SIG-M5 treated with dmso at 0.1 percent for 504 hours (cell line): ENCODE measurements at regions not wholly inside any gene's neighbourhood (a gene's known extent, or its start where the extent isn't known, plus 50 kb on each side); places are given as distances from the start of the nearest gene placed in this dataset.

Experiments used
- DNase-seq: peaks from one replicate; lab custom pipeline; 2025; ENCODE audit not compliant: unreplicated experiment; lab: John Stamatoyannopoulos, UW

DNA sequence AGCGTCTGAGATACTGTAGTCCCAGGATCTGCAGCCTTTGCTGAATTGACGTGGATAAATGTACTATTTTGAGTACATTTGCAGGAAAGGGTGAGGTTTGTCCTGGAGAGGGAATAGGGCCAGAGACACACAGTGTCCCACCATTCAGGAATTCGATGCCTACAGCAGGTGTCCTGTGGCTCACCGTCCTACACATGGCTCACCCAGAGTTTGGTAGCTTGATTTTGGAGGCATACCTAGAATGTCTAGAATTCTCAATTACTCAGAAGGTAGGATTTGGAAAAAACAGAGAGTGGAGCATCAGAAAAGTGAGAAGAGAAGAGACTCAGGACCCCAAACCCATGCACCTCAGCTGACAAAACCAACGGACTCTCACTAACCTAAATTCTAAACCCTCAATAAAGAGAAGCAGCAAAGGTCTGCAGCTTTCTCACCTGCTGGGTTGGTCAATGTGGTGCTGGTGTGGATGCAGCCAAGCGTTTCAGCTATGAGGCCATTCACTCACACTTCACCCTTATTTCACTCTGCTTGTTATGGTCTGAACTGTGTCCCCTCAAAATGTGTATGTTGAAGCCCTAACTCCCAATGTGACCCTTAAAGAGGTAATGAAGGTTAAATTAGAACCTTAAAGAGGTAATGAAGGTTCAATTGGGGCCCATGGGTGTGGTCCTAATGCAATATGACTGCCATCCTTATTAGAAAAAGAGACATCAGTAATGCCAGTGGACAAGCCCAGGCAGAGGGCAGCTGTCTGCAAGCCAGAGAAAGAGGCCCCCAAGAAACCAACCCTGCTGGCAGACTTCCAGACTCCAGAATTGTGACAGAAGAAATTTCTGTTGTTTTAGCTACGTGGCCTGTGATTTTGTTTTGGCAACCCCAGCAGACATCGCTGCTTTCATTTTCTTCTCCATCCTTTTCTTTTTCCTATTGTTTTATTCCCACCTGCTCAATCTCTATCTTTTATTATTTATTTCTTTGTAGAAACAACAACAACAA lies 187.8 kb downstream of the SNX19 start:
- DNase-seq: no peak

GRCh38 chr11:130729193-130729592 lies 187.1 kb downstream of the SNX19 start:
- DNase-seq: no peak

DNA sequence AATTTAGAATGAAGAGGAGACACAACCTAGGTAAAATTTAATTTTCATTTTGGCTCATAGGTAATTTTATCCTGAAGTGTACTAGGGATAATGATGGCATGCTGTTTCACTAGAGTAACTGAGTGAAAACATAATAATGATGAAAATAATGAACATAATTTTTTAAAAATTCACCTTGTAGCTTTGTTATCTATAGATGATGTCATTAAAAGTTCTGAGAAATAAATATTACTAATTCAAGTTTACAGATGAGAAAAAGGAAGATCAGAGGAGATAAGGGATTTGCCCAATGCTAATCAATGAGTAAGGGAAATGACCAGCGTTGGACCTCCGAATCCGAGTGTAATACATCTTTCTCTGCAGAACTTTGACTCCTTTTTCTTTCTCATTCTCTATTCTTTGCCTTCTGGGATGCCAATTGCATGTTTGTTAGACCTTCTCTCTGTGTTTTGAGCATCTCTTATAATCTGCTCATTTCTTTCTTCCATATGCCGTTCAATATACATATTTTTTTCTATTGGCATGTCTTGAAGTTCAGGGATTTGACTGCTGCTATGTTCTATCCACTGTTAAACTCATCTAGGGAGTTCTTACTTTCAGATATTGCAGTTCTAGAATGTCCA lies 186.5 kb downstream of the SNX19 start:
- DNase-seq: no peak

DNA sequence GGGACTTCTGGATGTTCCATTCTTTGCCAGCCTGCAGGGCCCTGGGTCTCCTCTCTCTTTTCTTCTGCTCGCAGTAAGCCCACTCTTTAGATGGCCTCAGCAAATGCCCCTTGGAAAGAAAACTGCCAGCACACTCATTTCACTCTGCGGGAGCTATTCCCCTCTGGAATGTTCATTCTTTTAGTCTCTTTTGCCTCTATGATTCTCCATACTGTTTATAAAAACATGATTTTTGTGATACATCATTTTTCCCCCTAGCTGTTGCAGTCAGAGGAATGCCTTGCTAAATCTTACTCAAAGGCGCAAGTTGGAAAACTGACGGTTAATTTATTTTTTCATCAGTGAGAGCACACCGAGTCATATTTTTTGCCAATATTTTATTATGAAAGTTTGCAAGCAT lies 184.9 kb downstream of the SNX19 start:
- no peak for DNase-seq

GRCh38 chr11:130732476-130732875 lies 183.8 kb downstream of the SNX19 start:
- DNase-seq: no peak

- no peak for DNase-seq
Observed at GRCh38 chr11:130737041-130737830, 179.0 kb downstream of the SNX19 start.

GRCh38 chr11:130737866-130738431 lies 178.3 kb downstream of the SNX19 start:
- no peak for DNase-seq

GRCh38 chr11:130738611-130739010 lies 177.7 kb downstream of the SNX19 start:
- no peak for DNase-seq

DNA sequence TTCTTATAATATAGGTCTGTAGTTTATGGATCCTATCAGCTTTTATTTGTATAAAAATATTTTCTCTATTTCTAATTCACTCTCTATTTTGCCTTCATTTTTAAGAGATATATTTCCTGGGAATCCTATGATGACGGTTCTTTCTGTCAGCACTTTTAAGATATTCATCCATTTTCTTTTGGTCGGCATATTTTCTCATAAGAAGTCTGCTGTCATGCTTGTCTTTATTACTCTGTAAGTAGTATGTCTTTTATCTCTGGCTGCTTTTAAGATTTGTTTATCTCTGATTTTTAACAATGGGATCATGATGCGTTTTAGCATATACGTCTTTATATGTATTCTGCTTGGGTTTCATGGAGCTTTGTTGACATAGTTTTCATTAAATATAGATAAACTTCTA lies 175.5 kb downstream of the SNX19 start:
- no peak for DNase-seq

GRCh38 chr11:130744794-130745193 lies 171.5 kb downstream of the SNX19 start:
- DNase-seq: no peak

GRCh38 chr11:130749216-130749615 lies 167.1 kb downstream of the SNX19 start:
- no peak for DNase-seq

GRCh38 chr11:130760515-130761125 lies 155.7 kb downstream of the SNX19 start:
- no peak for DNase-seq

- DNase-seq: no peak
Observed at GRCh38 chr11:130761560-130762220, 154.6 kb downstream of the SNX19 start.

DNA sequence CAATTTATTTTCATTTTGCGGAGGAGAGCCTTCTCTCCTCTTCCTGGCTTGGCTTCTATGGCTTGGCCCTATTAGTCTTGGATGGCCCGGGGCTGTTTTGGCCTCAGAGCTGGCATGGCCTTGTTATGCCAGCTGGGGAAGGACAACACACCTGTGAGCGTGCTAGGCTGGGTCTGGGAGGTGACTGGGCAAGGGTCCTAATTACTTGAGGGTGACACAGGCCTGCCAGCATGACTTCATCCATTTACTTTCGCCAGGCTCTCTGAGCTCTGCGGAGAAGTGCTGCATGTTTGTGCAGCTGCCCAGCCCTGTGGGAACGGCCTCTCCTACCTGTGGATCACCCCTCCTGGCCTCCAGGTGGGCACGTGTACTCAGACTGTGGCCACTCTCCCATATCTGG lies 153.6 kb downstream of the SNX19 start:
- DNase-seq: no peak

DNA sequence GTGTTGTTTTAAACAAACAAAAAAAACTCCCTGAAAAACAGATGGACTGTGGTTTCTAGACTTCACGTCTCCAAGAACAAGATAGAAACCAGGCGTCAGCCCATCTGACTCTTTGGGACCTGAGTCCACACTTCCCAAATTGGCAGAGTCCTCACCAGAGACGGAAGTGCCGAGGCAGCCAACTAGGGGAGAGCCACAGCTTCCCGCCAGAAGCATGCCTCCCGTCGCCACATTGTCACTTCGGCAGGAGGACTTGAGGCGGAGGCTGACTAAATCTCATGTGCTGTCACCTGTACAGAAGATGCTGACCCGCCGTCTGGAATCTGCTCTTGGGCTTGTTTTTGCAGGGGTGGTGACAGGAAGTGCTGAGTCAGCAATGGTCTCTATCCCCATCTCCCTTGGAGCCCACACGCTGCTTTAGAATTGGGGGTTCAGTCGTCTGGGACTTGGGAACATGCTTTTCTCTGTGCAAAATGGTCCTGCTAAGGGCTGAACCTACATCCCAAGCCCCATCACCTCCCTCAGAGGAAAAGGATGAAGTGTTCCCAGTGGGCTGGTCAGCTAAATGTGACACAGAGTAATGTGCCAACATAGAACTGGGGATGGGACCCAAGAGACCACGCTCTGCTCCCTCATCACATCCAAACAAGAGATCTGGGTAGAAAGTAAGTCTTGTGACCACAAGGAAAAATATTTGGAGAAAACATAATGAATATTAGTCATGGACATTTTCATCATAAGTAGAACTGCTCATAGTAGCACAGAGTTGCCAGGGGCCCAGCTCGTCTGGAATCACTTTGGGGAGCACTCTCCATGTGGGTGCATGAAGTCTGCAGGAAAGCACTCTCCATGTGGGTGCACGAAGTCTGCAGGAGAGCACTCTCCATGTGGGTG lies 152.9 kb downstream of the SNX19 start:
- DNase-seq: no peak

DNA sequence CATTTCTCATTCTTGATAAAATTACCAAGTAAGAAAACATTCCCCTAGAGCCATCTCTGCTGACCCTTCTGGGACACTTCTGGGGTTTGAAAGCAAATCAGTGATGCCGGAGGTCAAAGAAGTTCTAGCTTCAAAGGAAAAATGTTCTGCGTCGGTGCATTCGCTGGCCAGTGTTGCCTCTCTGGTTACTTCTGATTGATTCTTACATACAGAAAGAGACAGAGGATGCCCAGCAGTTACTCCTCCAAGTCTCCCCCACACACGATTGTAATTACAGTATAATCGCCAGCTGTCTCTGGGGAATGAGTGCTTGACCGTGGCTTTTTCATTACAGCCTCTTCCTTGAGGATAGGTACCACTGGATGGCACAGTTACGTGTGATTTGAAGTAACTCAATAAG lies 150.9 kb downstream of the SNX19 start:
- no peak for DNase-seq

DNA sequence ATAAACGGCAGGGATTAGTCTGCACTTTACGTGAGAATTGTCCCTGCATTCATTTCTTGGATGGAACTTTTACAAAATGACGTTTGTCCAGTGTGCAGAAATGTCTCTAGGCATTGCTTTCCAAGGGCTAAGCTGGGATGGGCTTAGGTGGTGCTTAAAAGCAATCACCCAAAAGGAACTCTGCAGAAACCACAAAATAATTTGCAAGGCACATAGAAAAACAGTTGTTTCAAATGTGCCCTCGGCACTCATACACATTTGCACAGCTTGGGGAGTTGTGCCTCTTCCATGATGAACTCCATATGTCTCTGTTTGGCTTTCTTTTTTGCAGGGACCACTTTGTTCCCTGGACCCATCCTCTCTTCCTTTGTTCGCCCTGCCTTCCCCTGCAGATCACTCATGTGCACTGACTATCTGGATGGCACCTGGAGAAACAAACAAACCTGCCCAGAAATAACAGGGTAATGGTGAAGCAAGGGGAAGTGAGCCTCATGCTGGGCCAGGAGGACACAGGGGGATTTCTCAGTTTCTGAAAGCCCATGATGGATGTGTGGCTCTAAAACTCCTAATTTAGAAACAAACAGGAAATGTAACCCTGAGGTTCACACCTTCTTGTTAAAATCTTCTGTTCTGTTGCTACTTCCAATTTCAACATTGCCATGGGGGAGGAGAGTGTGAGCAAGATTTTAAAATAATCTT lies 150.2 kb downstream of the SNX19 start:
- DNase-seq: no peak

GRCh38 chr11:130766650-130767565 lies 149.4 kb downstream of the SNX19 start:
- no peak for DNase-seq
